Loucy (cell line): ENCODE measurements at regions not wholly inside any gene's neighbourhood (a gene's known extent, or its start where the extent isn't known, plus 50 kb on each side); places are given as distances from the start of the nearest gene placed in this dataset.

Experiments used
- H2AFZ ChIP-seq: fragments of 200-600 bp; sonication (generic); 2 replicates; pipeline ENCODE4 v1.6.0; 2016; ENCODE audit warnings: antibody characterized with exemption, mild to moderate bottlenecking, low read length, moderate library complexity
- H3F3A ChIP-seq: fragments of 200-600 bp; 2 replicates; pipeline ENCODE4 v1.6.0; 2016; ENCODE audit warnings: antibody characterized with exemption, low read depth, mild to moderate bottlenecking
- H3K27me3 ChIP-seq: fragments of 200-600 bp; sonication (generic); 2 replicates; pipeline ENCODE4 v1.6.1; 2014; ENCODE audit warnings: low read length, mild to moderate bottlenecking; ENCODE audit not compliant: insufficient read depth, poor library complexity, severe bottlenecking
- H3K36me3 ChIP-seq: fragments of 200-600 bp; sonication (generic); 2 replicates; pipeline ENCODE4 v1.6.1; 2016; ENCODE audit warnings: low read length; ENCODE audit not compliant: insufficient read depth
- H3K4me1 ChIP-seq: fragments of 200-600 bp; sonication (generic); 2 replicates; pipeline ENCODE4 v1.5.1; 2014; ENCODE audit warnings: low read length, mild to moderate bottlenecking; ENCODE audit not compliant: insufficient read depth, poor library complexity, severe bottlenecking
- H3K4me2 ChIP-seq: fragments of 200-600 bp; sonication (generic); 2 replicates; pipeline ENCODE4 v1.6.0; 2014; ENCODE audit warnings: antibody characterized with exemption, low read length, low read depth, mild to moderate bottlenecking; ENCODE audit not compliant: poor library complexity, severe bottlenecking
- H3K4me3 ChIP-seq: fragments of 200-600 bp; sonication (generic); 2 replicates; pipeline ENCODE4 v1.5.1; 2014; ENCODE audit warnings: low read length, mild to moderate bottlenecking, mixed read lengths; ENCODE audit not compliant: poor library complexity, severe bottlenecking
- H3K79me2 ChIP-seq: fragments of 200-600 bp; sonication (generic); 2 replicates; pipeline ENCODE4 v1.6.1; 2014; ENCODE audit warnings: low read length; ENCODE audit not compliant: insufficient read depth
- H3K9ac ChIP-seq: fragments of 200-600 bp; sonication (generic); 2 replicates; pipeline ENCODE4 v1.6.0; 2014; ENCODE audit warnings: mild to moderate bottlenecking, low read depth, low read length, moderate library complexity; ENCODE audit not compliant: poor library complexity, severe bottlenecking
- H3K9me2 ChIP-seq: fragments of 200-600 bp; sonication (generic); replicated peaks from 2 replicates; pipeline ENCODE4 v1.6.1; 2016; ENCODE audit warnings: low read depth, low read length, mixed read lengths
- H3K9me3 ChIP-seq: fragments of 200-600 bp; sonication (generic); 2 replicates; pipeline ENCODE4 v1.6.1; 2014; ENCODE audit warnings: mild to moderate bottlenecking, antibody characterized with exemption, low read length, low read depth; ENCODE audit not compliant: insufficient read depth
- H4K20me1 ChIP-seq: fragments of 200-600 bp; sonication (generic); 2 replicates; pipeline ENCODE4 v1.6.0; 2014; ENCODE audit warnings: antibody characterized with exemption, low read length, mild to moderate bottlenecking; ENCODE audit not compliant: insufficient read depth, poor library complexity, severe bottlenecking
- EZH2phosphoT487 ChIP-seq: fragments of 200-600 bp; IDR thresholded peaks from 2 replicates; pipeline ENCODE4 v1.6.1; 2018; ENCODE audit warnings: antibody characterized with exemption, mild to moderate bottlenecking, moderate library complexity, borderline replicate concordance
- TF ChIP-seq, protein P1 (sequence below): fragments of 200-600 bp; sonication (generic); conservative IDR thresholded peaks from 2 replicates; pipeline ENCODE4 v1.5.1; 2014; ENCODE audit warnings: mild to moderate bottlenecking, antibody characterized with exemption, low read length

DNA sequence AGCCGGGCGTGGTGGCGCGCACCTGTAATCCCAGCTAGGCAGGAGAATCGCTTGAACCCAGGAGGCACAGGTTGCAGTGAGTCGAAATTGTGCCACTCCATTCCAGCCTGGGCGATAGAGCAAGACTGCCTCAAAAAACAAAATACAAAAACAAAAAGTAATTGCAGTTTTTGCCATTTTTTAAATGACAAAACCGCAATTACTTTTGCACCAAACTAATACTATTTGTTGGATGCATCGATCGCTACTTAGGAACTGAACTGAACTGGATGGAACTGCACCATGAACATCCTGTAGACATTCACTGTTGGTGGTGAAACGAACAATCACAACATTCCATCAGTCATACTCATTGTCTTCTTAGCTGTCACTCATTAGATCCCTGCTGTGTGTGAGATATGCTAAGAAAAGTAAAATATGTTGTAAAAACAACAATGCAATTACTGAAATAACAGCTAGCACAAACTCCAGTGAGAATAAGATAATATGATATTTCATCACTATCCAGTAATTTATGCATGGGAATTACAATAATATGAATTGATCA is 341.2 kb downstream of the ACTR3B start:
- H3K27me3 ChIP-seq, result no peaks in the 10 kb centered on the region
- H3K36me3 ChIP-seq, result no peaks in the 10 kb centered on the region
- TF ChIP-seq EZH2phosphoT487, result no peak
- TF ChIP-seq, protein P1, sequence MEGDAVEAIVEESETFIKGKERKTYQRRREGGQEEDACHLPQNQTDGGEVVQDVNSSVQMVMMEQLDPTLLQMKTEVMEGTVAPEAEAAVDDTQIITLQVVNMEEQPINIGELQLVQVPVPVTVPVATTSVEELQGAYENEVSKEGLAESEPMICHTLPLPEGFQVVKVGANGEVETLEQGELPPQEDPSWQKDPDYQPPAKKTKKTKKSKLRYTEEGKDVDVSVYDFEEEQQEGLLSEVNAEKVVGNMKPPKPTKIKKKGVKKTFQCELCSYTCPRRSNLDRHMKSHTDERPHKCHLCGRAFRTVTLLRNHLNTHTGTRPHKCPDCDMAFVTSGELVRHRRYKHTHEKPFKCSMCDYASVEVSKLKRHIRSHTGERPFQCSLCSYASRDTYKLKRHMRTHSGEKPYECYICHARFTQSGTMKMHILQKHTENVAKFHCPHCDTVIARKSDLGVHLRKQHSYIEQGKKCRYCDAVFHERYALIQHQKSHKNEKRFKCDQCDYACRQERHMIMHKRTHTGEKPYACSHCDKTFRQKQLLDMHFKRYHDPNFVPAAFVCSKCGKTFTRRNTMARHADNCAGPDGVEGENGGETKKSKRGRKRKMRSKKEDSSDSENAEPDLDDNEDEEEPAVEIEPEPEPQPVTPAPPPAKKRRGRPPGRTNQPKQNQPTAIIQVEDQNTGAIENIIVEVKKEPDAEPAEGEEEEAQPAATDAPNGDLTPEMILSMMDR, result no peak
- no peaks in the 10 kb centered on the region for H3K4me1 ChIP-seq
- no peaks in the 10 kb centered on the region for H4K20me1 ChIP-seq
- H2AFZ ChIP-seq, result no peak overlapping the region
- H3K4me2 ChIP-seq, result no peak overlapping the region
- no peaks in the 10 kb centered on the region for H3K9me2 ChIP-seq
- H3K9ac ChIP-seq, result no peak overlapping the region
- H3K79me2 ChIP-seq, result no peaks in the 10 kb centered on the region
- H3K9me3 ChIP-seq, result no peaks in the 10 kb centered on the region
- H3F3A ChIP-seq, result no peaks in the 10 kb centered on the region
- no peak overlapping the region for H3K4me3 ChIP-seq

DNA sequence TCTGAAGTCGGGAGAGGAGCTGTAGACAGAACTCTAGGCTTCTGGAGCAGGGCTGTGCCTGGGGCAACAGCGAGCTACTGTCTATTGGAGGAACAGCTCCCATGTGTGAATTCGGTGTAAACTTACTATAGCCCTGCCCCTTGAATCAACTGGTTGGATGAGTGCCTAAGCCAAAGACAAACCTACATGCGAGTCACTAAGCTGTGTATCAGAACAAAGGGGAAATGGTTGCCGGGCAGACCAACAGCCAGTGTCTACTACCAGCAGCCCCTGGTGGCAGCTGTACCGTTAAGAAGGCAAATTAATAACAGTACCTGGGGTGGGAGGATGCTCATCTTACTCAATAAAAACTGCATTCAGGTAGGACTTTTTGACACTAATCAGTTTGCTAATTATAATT is 343.6 kb downstream of the ACTR3B start:
- TF ChIP-seq EZH2phosphoT487, result no peak
- no peaks in the 10 kb centered on the region for H3F3A ChIP-seq
- H3K9me3 ChIP-seq, result no peaks in the 10 kb centered on the region
- H3K4me2 ChIP-seq, result no peak overlapping the region
- H3K27me3 ChIP-seq, result no peaks in the 10 kb centered on the region
- H3K4me1 ChIP-seq, result no peaks in the 10 kb centered on the region
- no peaks in the 10 kb centered on the region for H4K20me1 ChIP-seq
- H2AFZ ChIP-seq, result no peak overlapping the region
- H3K9ac ChIP-seq, result no peak overlapping the region
- H3K36me3 ChIP-seq, result no peaks in the 10 kb centered on the region
- no peak overlapping the region for H3K4me3 ChIP-seq
- H3K9me2 ChIP-seq, result no peaks in the 10 kb centered on the region
- H3K79me2 ChIP-seq, result no peaks in the 10 kb centered on the region

DNA sequence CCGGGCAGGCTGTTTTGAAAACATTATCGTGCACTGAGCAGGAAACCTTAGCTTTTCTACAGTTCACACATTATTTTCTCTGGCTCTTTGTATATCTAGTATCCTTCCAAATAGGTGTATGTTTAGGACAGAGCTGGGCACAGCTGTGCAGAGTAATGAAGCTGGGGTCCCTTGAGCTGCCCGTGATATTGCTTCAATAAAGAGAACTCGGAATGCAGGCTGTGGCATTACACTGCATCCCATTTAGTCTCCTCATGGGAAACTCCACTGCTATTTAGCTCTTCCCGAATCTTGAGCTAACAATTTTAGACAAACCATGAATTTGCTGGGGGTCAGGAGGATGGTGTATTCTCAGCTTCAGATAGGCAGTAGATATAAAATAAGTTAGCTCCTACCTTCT is 348.3 kb downstream of the ACTR3B start:
- Histone ChIP-seq H3K9ac (no peak overlapping the region), H3F3A (no peaks in the 10 kb centered on the region), H3K9me3 (no peaks in the 10 kb centered on the region), H3K79me2 (no peaks in the 10 kb centered on the region), H3K27me3 (no peaks in the 10 kb centered on the region), H3K9me2 (no peaks in the 10 kb centered on the region), H3K4me1 (no peaks in the 10 kb centered on the region), H2AFZ (no peak overlapping the region), H3K36me3 (no peaks in the 10 kb centered on the region), H4K20me1 (no peaks in the 10 kb centered on the region), H3K4me2 (no peak overlapping the region), H3K4me3 (no peak overlapping the region)
- TF ChIP-seq, protein P1, result no peak

GRCh38 chr7:153109566-153109965 is 350.0 kb downstream of the ACTR3B start:
- H3K36me3 ChIP-seq, result no peaks in the 10 kb centered on the region
- no peaks in the 10 kb centered on the region for H3K9me3 ChIP-seq
- H3F3A ChIP-seq, result no peaks in the 10 kb centered on the region
- TF ChIP-seq EZH2phosphoT487, result no peak
- TF ChIP-seq, protein P1, result no peak
- H3K4me3 ChIP-seq, result no peak overlapping the region
- no peaks in the 10 kb centered on the region for H3K9me2 ChIP-seq
- H3K4me2 ChIP-seq, result no peak overlapping the region
- no peaks in the 10 kb centered on the region for H4K20me1 ChIP-seq
- H3K79me2 ChIP-seq, result no peaks in the 10 kb centered on the region
- no peak overlapping the region for H3K9ac ChIP-seq
- no peaks in the 10 kb centered on the region for H3K4me1 ChIP-seq
- H3K27me3 ChIP-seq, result no peaks in the 10 kb centered on the region
- H2AFZ ChIP-seq, result no peak overlapping the region
